GM21381 (cell line): ENCODE measurements at regions not wholly inside any gene's neighbourhood (a gene's known extent, or its start where the extent isn't known, plus 50 kb on each side); places are given as distances from the start of the nearest gene placed in this dataset.
"Not testable (repeated sequence)": the region's sequence is repeated elsewhere in the genome, so short reads cannot be mapped to it uniquely, and the experiment has no call there.

Source experiments
- ATAC-seq: cut with Tn5 transposase; IDR thresholded peaks from one replicate; pipeline ENCODE4 v1.9.1; 2021; ENCODE audit warnings: mild to moderate bottlenecking, moderate library complexity; ENCODE audit not compliant: unreplicated experiment

GRCh38 chr12:97711392-97711791, 248.8 kb downstream of the RMST start:
- no peak for ATAC-seq

DNA sequence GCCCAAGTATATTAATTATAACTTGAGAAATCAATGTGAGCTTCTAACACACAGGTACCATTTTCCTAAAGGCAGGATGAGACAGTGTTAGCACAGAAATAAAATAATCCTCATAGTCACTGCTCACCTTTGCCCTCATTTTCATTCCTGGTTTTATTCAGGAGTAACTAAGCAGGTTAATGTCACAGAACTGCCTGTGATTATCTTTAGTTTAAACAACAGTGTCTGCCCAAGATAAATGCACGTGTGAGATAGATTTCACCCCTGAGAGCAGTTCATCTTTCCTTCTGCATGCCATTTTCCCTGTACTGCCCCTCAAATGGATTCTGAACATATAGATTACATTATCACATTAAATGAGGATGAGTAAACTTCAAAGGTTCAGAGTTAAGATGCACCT, 250.7 kb downstream of the RMST start:
- ATAC-seq = no peak

DNA sequence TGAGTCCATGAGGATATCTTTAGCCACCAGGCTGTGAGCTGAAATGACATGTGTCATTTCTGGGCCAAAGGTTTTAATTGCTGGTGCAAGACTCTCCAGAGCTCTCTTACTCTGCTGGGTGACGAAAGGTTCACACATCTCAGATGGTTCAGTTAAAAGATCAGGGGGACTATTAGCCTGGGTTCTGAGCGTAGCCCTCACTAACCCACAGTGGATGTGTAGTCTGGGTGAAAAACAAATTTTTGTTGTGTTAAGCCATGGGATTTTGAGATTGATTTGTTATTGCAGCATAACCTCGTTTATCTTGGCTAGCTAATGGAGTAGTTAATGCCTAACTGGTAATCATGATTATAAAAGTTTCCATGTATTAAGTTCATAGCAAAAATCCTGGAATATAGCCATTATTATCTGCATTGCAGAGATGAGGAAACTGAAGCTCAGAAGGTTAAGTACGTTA, 251.5 kb downstream of the RMST start:
- ATAC-seq = no peak

GRCh38 chr12:97716356-97716755, 253.8 kb downstream of the RMST start:
- ATAC-seq = no peak

GRCh38 chr12:97723801-97724200, 261.2 kb downstream of the RMST start:
- not testable (repeated sequence) for ATAC-seq

DNA sequence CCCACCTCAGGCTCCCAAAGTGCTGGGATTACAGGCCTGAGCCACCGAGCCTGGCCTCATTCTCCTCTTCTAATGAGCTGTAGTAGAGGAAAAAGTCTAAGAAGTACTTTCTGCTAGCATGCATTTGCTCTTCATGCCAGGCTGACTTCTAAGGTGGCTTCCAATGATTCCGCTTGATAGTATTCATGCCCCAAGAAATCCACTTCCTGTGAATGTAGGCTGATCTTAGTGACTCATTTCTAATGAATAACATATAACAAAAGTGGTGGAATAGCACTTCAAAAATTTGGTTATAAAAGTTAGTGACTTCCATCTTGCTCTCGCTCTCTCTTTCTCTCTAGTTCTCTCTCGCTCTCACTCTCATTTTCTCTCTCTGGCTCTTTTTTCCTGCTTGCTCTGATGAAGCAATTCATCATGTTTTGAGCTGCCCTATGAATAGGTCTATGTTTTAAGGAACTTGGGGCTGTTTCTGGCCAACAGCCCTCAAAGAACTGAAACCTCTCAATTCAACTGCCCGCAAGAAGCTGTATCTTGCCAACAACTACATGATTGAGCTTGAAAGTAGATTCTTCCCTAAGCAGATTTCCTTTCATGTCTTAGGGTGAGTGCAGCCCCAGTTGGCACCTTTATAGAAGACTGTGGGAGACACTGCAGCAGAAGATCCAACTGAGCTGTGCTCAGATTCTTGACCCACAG, 282.9 kb downstream of the RMST start:
- no peak for ATAC-seq

DNA sequence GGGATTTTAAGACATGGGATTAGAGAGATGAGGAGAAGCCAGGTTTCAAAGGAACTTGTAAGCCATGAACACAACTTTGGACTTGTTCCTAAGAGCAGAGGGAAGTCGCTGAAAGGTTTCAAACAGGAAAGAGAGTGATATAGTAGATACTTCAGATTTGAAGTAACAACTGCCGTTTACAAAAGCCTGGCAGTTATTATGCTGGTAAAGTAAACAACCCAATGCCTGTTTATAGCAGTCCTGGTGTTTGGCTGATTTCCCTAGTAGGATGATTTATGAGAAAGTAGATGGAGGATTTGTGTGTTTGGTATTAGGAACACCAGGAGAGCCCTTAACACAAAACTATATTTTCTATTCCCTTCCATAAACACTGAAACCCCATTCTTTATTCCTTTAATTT, 285.7 kb downstream of the RMST start:
- no peak for ATAC-seq

DNA sequence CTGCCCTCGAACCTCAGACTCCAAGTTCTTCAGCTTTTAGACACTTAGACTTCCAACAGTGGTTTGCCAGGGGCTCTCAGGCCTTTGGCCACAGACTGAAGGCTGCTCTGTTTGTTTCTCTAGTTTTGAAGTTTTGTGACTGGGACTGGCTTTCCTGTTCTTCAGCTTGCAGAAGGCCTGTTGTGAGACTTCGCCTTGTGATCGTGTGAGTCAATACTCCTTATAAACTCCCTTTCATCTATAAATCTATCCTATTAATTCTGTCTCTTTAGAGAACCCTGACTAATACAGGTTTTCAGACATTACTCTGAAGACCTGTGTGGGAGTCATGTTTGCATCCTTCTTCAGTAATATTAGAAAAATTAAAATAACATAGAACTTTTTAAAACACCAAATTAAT, 289.1 kb downstream of the RMST start:
- ATAC-seq = no peak

DNA sequence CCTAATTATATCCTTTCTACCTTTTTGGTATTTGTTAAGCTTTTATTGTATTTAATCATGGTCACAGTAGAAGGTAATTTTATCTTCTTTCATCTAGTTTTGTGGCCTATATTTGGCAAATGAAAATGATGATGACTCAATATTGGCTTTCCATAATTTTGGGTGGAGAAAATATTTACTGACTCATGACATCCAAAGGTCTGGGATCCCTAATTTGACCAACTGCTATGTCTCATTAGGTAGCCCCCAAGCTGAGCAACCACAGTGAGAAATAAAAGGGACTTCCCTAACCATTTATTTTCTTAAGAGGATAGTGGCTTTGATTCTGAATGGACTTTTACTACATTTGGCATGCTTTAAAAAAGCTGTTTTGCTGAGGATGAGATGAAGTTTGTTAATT, 289.5 kb downstream of the RMST start:
- ATAC-seq = no peak

DNA sequence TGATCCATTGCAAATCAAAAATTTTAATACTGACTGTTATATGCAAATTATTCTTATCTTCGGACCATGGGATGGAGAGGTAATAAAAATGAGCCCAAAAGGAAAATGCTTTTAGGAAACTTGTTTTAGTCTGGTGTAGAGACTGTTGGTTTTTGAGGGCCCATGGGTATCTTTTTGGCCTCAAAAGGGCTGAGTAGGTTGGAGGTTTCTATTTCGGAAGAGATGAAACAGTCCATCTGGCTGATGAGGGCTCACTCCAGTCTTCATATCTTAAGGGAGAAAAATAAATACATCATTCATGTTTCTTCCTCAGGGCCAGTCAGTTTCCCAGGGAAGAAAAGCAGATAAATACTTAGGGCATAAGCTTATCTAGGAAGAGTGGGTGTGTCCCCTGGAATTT, 290.7 kb downstream of the RMST start:
- ATAC-seq = no peak

- ATAC-seq = no peak
Observed at GRCh38 chr12:97754306-97754705, 291.7 kb downstream of the RMST start.

- no peak for ATAC-seq
Observed at GRCh38 chr12:97756066-97756666, 293.6 kb downstream of the RMST start.

- no peak for ATAC-seq
Observed at GRCh38 chr12:97756741-97757140, 294.1 kb downstream of the RMST start.

- ATAC-seq = no peak
Observed at GRCh38 chr12:97757481-97758193, 295.0 kb downstream of the RMST start.

GRCh38 chr12:97758194-97758501, 295.5 kb downstream of the RMST start:
- ATAC-seq = no peak

DNA sequence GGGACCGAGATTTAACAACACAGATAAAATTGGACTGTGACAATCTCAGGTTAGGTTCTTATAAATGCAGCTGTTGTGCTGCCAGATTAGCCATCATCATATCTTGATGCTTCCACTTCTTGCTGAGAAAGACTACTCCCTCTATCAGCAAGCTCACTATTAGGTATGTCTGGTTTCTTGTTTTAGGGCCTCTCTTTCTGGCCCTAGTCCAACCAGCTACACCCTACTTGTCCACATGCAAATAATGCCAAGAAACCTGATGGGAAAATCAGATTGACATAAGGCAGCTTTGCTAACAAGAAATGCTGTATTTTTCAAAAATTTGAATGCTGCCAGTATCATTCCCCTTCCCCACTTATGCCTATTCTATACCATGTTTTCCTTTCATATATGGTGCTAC, 296.0 kb downstream of the RMST start:
- no peak for ATAC-seq

DNA sequence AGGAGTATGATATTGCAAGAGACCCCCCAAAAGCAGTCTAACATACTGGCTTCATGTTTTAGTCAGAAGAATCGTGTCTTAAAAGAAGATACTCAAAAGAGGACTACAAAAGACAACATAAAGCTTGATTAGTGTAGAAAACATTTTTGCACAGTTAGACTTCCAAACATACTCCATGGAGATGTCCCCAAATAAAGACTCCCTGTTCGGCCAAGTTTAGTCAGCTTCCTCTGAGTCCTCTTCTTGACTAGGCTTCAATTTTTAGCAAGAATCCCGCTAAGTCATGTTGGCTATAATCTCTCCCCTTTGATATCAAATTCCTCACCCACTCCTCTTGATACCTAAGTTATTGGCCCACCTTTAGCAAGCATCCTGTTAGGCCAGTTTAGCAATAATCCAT, 298.0 kb downstream of the RMST start:
- no peak for ATAC-seq

DNA sequence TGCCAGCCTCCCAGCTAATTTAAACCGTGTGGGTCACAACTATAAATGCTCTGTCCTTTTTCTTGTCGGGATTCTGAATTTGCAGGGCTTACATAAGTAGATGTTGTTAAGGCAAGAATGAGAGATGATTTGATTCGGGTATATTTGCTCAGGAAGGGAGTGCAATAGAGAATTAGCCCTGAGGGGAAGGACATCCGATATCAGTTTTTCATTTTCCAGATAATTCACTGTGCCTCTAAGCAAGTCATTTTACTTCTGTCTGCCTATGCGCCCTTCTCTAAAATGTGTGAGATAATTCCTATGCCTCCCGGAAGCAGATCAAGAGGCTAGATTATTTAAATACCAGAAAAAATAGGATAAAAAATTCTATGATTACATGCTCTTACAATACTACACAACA, 300.5 kb downstream of the RMST start:
- no peak for ATAC-seq

- no peak for ATAC-seq
Observed at GRCh38 chr12:97764700-97765099, 302.1 kb downstream of the RMST start.

DNA sequence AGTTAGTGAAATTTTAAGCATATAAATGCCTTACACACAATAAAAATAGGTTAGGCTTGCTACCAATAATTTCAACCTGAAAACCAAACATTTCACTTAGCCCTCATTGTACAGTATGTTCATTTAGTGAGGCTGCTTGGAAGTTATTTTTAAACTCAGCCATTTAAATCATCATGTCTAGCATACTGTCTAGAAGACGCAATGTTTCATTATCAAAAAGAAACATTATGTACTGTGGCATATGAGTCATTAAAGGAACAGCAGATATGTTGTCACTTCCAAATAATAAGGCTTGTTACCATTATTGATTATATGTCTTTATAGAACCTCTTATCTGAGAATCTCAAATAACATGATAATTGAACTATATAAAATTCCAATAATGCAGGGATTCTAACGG, 304.7 kb downstream of the RMST start:
- ATAC-seq = no peak

GRCh38 chr12:97778111-97778510, 315.5 kb downstream of the RMST start:
- ATAC-seq = no peak

GRCh38 chr12:97781342-97781741, 318.7 kb downstream of the RMST start:
- no peak for ATAC-seq
